ENCODE measurements at regions not wholly inside any gene's neighbourhood (a gene's known extent, or its start where the extent isn't known, plus 50 kb on each side); places are given as distances from the start of the nearest gene placed in this dataset.

- no peak for TF ChIP-seq CTCF (IDR thresholded peaks at IDR 0.05)
- no peak for TF ChIP-seq POLR2AphosphoS5 (IDR thresholded peaks at IDR 0.05)
These were observed 98.0 kb upstream of the DKK2 start for GRCh38 chr4:107133965-107134653.

Measured in prostate gland (tissue), 2 donors.